GM19328 (cell line): ENCODE measurements at regions not wholly inside any gene's neighbourhood (a gene's known extent, or its start where the extent isn't known, plus 50 kb on each side); places are given as distances from the start of the nearest gene placed in this dataset.

Experiments used
- ATAC-seq: cut with Tn5 transposase; IDR thresholded peaks from one replicate; pipeline ENCODE4 v1.9.1; 2021; ENCODE audit warnings: mild to moderate bottlenecking, moderate library complexity; ENCODE audit not compliant: unreplicated experiment

GRCh38 chr12:126144603-126145002 lies 1079.4 kb downstream of the AACS start:
- no peak for ATAC-seq

- ATAC-seq: no peak
Measured at GRCh38 chr12:126147321-126147720, 1082.1 kb downstream of the AACS start.

DNA sequence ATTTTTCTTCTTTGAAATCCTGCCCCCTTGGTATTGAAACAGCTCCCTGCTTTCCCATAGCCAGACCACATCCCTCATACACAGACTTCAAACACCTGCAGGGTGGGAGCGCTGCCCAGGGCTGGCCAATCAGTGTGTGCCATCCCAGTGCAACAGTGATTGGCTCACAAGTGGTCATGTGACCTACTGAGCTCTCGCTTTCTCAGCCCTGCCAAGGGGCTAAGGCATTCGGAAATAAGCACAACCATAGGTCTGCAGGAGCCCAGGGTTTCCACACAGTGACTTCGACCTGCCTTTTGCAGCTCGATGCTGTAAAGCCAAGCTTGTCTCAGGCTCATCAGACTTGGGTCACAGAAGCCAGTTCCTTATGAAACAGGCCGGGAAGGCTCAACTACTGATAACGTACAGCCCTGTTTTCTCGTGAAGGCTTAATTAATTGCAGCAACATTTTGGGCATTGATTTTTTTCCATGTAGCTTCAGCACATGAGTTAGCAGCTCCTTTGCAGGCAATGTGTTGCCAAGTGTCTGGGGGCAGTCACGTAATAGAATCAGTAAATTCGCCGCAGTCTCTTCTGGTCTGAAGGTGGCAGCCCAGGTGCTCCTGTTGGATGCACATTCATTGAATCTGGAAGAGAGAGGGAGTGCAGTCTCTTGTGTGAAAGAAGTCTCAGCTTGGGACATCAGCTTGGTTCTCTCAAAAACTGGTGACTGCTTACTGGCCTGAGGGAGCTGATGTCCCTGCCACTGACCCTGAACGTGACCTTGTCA lies 1091.8 kb downstream of the AACS start:
- ATAC-seq: no peak

GRCh38 chr12:126157575-126157966 lies 1092.3 kb downstream of the AACS start:
- no peak for ATAC-seq

DNA sequence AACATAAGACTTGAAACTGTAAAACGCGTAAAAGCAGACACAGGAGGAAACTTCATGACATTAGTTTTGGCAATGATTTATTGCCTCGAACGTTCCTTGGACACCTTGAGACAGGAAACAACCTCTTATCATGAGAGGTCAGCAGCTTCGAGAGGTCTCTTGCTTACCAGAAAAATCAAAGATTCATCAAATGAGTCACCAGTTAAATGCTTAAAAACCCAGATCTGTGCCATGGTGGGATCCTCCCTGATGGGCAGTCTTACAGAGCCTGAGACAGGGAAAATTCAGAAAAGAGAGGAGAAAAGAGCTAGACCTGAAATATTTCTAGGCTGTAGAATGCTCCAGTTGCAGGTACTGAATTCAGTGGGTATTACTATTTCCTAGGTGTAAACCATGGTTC lies 1093.9 kb downstream of the AACS start:
- no peak for ATAC-seq

DNA sequence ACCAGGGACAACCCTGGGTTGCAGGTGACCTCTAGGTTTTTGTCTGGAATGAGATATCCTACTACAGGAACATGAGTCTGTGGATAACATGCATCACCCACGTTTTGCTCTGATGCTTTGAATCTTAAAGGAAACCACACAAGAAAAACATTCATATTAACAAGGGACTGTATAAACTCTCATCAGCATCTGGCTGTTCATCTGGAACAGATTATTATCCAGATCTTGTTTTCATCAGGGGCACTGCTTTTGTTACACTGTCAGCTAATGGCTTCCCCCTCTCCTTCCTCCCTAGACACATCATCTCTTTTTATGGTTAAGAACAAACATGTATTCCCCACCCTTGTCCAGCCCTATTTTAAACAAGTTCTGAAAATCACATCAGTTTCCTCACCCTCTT lies 1095.7 kb downstream of the AACS start:
- no peak for ATAC-seq

DNA sequence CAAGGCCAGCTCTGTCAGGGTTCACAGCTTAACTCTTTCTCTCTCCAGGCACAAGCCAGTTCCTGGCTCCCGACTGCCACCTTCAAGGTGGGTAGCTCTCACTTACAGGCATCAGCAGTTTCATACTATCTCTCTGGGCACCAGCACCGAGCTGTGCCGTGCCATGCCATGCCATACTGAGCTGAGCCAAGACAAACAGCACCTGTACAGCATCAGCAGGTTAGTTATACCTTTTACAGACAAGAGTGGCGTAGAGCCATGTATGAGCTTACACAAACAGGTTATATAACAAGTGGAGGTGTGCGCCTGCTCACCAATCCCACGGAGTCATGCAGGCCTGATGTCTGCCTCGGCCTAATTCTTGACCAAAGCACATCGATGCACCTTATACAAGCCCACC lies 1098.7 kb downstream of the AACS start:
- no peak for ATAC-seq

GRCh38 chr12:126171937-126172559 lies 1106.8 kb downstream of the AACS start:
- ATAC-seq: no peak

DNA sequence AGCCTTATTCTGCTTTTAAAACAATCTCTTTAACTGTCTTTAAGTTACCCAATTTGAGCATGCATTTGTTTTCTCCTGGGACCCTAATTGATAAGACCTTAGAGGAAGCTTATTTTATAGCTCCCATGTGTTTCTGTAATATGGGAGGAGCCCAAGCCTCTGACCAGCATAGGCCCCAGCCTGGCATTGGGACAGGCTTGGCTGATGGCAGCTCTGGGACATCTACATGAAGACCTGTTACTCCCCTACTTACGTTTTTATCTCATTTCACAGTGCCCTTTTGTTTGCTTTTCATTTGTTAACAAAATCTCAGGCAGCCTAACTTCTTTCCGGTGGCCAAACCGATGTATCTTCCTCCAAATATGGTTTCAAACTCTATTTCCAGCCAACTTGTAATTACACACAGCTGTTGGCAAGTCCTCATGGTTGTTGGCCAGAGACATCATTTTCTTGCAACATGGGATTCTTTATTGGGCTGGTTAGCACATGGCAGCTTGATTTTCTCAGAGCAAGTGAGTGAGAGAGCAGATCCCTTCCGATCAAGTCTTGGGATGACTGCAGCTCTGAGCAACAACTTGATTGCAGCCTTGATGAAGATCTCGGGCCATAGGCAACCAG lies 1117.5 kb downstream of the AACS start:
- ATAC-seq: no peak

- ATAC-seq: no peak
Measured at GRCh38 chr12:126185025-126185424, 1119.8 kb downstream of the AACS start.

GRCh38 chr12:126189856-126190255 lies 1124.6 kb downstream of the AACS start:
- ATAC-seq: no peak

GRCh38 chr12:126191031-126191891 lies 1126.0 kb downstream of the AACS start:
- no peak for ATAC-seq

DNA sequence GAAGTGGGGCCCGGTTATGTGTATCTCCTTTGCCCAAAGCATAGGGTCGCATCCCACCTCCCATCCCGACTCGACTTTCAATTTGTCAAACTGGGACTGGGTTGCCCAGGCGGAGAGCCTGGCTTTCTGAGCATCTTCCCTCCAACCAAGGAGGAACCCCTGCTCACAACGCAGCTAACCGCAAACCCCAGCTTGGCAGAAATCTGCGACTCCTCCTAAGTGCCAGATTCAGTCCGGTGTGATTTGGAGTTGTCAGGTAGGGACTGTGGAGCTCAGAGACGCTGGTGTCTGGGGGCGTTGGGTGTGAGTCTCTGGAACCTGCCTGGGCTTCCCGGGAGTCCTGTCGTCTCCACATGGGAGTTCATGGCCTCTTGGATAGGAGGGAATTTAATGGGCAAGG lies 1126.7 kb downstream of the AACS start:
- ATAC-seq: no peak

- no peak for ATAC-seq
Measured at GRCh38 chr12:126193190-126193589, 1128.0 kb downstream of the AACS start.

GRCh38 chr12:126196263-126196662 lies 1131.0 kb downstream of the AACS start:
- ATAC-seq: no peak

DNA sequence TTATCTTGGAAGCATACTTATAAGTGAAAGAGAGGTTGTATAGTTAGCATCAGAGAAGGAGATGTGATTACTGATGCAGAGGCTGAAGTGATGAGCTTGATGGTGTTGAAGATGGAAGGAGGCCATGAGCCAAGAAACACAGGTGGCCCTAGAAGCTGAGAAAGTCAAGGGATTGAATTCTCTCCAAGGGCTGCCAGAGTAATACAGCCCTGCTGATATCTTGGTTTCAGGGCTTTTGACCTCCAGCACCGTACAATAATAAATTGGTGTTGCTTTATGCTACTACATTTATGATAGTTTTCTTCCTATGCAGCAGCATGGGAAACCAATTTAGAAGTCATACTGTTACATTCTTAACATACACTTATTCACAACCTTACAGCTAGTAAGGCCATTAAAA lies 1133.3 kb downstream of the AACS start:
- no peak for ATAC-seq

- no peak for ATAC-seq
Measured at GRCh38 chr12:126198966-126199692, 1133.9 kb downstream of the AACS start.

DNA sequence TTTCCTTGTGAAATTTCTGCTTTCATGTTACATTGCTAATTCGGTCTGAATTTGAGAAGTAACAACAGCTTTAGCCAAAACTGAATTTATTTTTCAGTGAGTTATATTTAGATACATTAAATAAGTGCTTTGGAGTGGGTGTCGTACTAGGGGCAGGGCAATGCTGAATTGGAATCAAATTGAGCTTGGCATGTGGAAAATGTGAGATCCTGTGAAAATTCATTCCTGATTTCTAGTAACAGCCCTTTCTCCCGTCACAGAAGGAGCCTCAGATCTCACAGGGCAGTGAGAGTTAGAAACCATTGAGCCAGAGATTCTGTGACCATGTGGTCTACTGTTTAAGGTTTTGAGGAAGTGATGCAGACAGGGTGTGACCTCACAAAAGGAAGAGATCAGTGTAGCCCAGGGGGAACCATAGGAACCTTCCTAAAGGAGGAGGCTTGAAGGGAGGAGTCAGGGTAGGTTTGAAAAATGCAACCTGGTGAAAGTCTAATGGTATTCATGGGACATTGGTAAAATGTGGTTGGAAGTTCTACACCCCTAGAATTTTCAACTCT lies 1136.8 kb downstream of the AACS start:
- ATAC-seq: no peak

GRCh38 chr12:126204326-126204725 lies 1139.1 kb downstream of the AACS start:
- ATAC-seq: no peak

DNA sequence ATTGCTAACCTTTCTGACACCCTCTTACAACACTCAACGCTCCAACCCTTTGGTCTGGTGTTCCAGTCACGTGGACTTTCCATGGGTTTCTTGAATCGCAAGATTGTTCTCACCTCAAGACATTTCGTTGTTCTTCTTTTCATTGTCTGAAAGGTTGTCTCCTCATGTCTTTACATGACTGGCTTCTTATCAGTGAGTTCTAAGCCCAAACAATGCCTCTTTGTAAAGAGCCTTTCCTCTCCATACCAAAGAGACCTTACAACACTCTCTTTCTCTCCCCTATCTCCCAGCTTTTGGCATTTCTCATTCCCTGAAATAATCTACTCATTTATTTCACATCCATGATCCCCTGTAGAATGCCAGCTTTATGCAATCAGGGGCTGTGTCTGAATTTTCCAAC lies 1144.8 kb downstream of the AACS start:
- no peak for ATAC-seq
